ENCODE measurements at regions not wholly inside any gene's neighbourhood (a gene's known extent, or its start where the extent isn't known, plus 50 kb on each side); places are given as distances from the start of the nearest gene placed in this dataset.

GRCh38 chr9:86733929-86734328, 213.4 kb downstream of the GAS1 start:
- no peaks in the 10 kb centered on the region for H3K36me3 ChIP-seq
- H3K4me1 ChIP-seq: peaks cover 11% of the 10 kb centered on the region
- DNase-seq: peak; percentile 38
- TF ChIP-seq CTCF (IDR thresholded peaks at IDR 0.05; ENCODE audit: borderline replicate concordance): no peak
- peak overlapping the region; percentile 66 for H3K27ac ChIP-seq (replicated peaks)
- intact Hi-C loops (cut with micrococcal nuclease): no loop called here
- H3K27me3 ChIP-seq (ENCODE audit: low read depth): no peaks in the 10 kb centered on the region
- no peaks in the 10 kb centered on the region for H3K9me3 ChIP-seq (replicated peaks)
- no peak overlapping the region for H3K4me3 ChIP-seq

- Histone ChIP-seq H3K27me3 (ENCODE audit: low read depth) (no peaks in the 10 kb centered on the region), H3K4me1 (peaks cover 11% of the 10 kb centered on the region), H3K4me3 (no peak overlapping the region), H3K36me3 (no peaks in the 10 kb centered on the region), H3K27ac (replicated peaks) (peak overlapping the region; percentile 68), H3K9me3 (replicated peaks) (no peaks in the 10 kb centered on the region)
- intact Hi-C loops (cut with micrococcal nuclease): no loop called here
- DNase-seq: no peak
- no peak for TF ChIP-seq CTCF (IDR thresholded peaks at IDR 0.05; ENCODE audit: borderline replicate concordance)
Observed at GRCh38 chr9:86732514-86733171, 214.7 kb downstream of the GAS1 start.

- intact Hi-C loops (cut with micrococcal nuclease): no loop called here
- Histone ChIP-seq H3K4me1 (peaks cover 11% of the 10 kb centered on the region), H3K9me3 (replicated peaks) (no peaks in the 10 kb centered on the region), H3K4me3 (no peak overlapping the region), H3K36me3 (no peaks in the 10 kb centered on the region), H3K27me3 (ENCODE audit: low read depth) (no peaks in the 10 kb centered on the region), H3K27ac (replicated peaks) (peak overlapping the region; percentile 68)
- TF ChIP-seq CTCF (IDR thresholded peaks at IDR 0.05; ENCODE audit: borderline replicate concordance): no peak
- no peak for DNase-seq
Observed at GRCh38 chr9:86731511-86732063, 215.7 kb downstream of the GAS1 start.

GRCh38 chr9:86730163-86730928, 217.0 kb downstream of the GAS1 start:
- intact Hi-C loops (cut with micrococcal nuclease): no loop called here
- Histone ChIP-seq H3K4me1 (peaks cover 11% of the 10 kb centered on the region), H3K27me3 (ENCODE audit: low read depth) (no peaks in the 10 kb centered on the region), H3K4me3 (no peak overlapping the region), H3K27ac (replicated peaks) (no peak overlapping the region), H3K9me3 (replicated peaks) (no peaks in the 10 kb centered on the region), H3K36me3 (no peaks in the 10 kb centered on the region)
- TF ChIP-seq CTCF (IDR thresholded peaks at IDR 0.05; ENCODE audit: borderline replicate concordance): no peak
- DNase-seq: no peak

- Histone ChIP-seq H3K36me3 (no peaks in the 10 kb centered on the region), H3K9me3 (replicated peaks) (no peaks in the 10 kb centered on the region), H3K27me3 (ENCODE audit: low read depth) (no peaks in the 10 kb centered on the region), H3K27ac (replicated peaks) (no peak overlapping the region), H3K4me1 (no peaks in the 10 kb centered on the region), H3K4me3 (no peak overlapping the region)
- intact Hi-C loops (cut with micrococcal nuclease): no loop called here
- DNase-seq: no peak
- TF ChIP-seq CTCF (IDR thresholded peaks at IDR 0.05; ENCODE audit: borderline replicate concordance): no peak
Observed at GRCh38 chr9:86724529-86724928, 222.8 kb downstream of the GAS1 start.
